ENCODE measurements at regions not wholly inside any gene's neighbourhood (a gene's known extent, or its start where the extent isn't known, plus 50 kb on each side); places are given as distances from the start of the nearest gene placed in this dataset.
"Not testable (repeated sequence)": the region's sequence is repeated elsewhere in the genome, so short reads cannot be mapped to it uniquely, and the experiment has no call there.

DNA sequence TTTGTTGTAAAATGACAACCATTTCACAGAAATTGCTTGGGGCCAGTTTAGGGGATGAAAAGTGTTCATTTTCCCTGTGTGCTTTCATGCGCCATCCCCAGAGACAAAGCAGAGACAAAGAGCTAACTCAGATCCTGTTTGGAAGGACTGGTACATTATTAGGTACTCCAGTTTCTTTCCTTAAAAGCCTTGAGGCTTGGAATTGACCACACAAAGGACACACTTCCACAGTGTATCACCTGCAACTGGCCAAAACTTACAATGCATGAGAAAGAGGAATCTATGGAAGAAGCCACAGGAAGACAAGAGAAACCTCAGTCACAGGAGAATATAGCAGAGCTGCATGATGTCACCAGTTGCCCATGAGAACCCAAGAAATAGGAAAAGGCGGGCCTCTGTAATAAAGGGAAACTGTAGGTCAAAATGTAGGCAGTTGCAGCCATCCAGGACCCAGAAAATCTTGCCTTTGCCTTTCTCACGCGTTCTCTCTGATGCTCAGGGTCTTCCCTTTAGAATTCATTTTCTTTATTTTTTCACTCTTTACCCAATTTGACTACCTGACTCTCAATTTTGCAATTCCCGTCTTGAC is 339.0 kb downstream of the RMST start:
- DNase-seq: no peak

DNA sequence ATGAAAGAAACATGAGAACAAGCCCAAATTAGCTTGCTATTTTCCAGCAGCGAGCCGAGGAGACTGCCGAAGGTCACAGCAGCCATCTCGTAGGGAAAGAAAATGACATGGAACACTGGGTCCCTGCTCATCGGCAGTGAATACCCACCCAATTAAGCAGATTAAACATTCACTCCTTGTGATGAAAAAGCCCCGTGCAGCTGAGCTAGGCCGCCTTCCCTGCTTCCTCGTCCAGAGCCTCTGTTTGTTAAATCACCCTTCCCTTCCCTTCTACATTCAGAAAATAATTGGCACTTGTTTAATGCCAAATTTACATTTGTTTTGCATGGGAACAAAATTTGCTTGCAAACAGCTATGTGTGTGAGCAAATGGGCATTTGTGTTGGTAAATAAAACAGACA is 342.5 kb downstream of the RMST start:
- no peak for DNase-seq

DNA sequence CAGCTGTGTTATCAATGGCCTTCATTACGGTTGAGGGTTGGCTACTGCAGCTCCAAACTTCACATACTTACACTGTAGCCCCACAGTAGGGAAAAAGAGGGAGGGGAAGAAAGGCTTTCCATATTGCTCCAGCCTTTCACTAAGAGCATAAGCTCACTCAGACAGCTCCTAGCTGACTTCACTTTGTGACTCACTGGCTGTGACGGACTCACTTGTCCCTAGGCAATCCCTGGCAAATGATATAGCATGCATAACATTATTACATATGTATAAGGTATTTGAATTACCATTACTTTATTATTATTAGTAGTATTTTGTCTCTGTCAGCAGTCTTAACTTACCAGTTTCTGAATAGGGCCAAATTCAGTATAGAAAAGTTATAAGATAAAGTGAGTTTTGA is 350.7 kb downstream of the RMST start:
- no peak for DNase-seq

DNA sequence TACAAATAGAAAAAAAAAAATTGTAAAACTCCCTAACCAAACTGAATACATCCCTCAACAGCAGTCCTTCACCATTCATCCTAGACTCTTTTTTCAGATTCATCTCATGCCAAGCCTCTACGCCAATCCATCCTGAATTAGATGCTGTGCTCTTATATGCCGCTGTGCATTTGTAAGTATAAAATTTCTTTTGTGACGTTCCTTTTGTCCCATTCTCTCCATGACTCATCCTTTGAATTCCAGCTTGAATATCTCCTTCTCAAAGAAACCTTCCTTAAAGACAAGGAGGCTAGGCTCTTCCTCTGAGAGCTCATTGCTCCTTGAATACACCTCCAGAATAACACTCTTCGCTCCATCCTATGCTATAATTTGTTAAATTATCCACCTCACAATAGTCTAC is 359.2 kb downstream of the RMST start:
- no peak for DNase-seq

DNA sequence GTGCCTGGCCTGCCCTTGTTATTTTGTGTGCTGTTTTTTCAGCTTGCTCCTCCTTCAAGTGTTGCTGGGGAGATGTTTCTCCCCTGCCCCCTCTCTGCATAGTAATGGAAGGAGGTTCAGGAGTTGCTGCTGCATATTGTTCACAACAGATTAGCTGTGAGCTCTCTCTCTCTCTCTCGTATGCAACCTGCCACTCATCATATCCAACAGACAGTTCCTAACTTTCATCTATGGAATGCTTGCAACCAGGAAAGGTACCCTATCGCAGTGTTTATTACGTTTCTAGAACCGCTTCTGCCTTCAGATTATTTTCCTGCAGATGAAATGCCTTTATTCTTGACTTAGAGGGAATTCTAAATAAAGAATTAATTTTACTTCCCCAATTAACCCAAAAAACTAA is 372.9 kb downstream of the RMST start:
- DNase-seq: no peak

DNA sequence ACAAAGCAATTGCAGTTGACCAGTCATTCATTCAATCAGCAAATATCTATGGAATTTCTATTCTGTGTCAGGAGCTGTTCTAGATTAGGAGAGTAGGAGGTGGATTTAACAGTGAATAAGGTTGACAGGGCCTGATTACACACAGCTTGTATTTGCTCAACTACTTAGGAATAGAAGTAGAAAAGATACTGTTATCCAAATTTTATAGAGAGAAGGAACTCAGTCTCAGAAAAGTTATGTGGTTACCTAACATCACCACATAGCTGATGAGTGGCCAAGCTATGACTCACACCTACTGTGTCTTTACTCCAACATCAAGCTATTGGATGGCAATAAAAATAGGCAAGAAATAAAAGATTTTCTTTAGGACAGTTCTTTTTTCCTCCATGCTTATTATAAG is 374.8 kb downstream of the RMST start:
- no peak for DNase-seq

DNA sequence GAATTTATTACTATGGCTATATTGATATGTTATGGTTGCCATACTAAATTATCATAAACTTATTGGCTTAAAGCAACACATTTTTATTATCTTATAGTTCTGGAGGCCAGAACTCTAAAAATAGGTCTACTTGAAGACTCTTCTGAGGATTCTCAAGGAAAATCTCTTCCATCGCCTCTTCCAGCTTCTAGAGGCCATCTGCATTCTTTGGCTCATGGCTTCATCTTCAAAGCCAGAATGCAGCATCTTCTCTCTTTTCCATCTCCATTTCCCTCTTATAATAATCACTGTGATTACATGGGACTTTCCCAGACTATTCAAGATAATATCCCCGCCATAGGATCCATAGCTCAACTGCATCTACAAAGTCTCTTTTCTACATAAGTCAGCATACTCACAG is 385.4 kb downstream of the RMST start:
- no peak for DNase-seq

DNA sequence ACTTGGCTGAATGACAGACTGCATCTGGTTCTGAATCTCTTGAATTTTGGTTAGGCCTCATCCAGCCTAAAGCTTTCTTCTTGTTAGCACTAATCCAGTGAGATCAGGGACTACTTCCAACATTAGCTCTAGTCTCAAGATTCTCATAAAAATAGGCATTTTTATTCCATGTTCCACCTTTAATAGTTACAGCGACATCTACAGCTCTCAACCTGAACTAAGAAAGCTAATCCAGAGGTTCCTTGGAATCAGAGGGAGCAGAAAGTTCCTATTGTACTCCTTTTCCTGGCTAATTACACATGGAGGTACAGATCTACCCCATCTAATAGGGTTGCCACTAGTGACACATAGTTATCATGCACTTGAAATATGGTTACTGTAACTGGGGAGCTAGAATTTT is 391.9 kb downstream of the RMST start:
- no peak for DNase-seq

DNA sequence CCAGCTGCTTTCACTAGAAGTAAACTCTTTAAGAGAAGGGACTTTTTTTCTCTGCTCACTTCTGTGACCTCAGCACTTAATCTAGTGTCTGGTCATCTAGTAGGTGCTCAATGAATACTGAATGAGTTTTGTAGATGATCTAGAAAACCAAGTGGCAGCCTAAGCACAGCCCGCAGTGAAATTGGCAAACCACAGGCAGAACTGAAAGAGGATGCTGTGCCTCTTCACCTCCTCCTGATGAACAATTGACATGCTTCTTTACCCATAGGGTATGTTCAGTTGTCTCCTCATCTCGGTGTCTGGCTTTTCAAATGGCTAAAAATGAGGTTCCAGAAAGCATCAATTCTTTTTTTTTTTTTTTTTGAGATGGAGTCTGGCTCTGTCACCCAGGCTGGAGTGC is 399.5 kb downstream of the RMST start:
- no peak for DNase-seq

DNA sequence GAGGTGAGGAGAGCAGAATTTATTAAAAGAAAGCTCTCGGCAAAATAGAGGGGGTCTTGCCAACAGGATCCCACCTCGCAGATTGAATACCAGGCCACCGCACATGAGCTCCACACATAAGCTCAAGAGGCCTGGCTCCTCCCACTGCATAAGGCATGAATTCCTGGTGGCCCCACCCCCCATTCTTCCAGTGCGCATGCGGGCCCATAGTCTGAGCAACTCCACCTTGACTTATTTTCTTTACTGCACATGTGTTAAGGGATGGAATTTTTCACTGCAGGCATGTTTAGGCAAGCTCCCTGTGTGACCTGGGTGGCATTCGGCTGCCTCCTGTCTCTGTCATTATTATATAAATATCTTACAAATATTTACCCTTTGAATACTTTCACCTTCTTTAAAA is 412.5 kb downstream of the RMST start:
- DNase-seq: no peak

DNA sequence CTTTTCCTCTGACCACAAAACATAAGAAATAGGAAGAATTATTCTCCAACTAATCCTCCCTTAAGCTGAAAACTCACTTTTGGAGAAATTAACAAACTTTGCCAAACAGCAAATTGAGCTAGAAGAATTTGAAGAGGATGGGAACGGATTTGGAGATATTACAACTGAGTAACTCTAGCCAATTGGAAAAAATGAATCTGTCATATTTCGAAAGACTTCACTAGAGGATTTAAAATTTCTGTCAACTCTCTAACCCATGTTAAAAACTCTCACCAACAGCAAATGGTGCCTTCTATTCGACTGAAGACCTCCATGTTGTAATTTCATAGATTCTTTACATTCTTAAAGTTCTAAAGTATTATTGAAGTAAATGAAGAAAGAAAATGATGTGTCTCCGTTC is 414.2 kb downstream of the RMST start:
- DNase-seq: no peak

DNA sequence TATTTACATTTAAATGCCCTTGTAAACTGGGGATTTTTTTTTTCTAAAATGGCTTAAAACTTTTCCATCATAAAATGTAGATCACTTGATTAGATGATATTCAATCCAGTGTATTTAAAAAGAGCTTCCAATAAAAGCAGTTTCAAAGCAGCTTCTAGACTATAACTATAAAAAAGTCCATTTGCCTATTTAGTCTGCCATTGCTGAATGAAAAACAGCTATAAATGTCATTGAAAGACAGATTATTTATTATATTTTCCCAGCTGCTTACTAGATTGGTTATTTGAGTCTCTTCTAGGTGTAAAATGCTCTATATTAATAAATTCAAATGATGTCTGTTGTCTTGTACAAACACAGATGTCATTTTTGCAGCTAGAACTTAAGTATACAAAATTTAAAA is 414.8 kb downstream of the RMST start:
- DNase-seq: no peak

DNA sequence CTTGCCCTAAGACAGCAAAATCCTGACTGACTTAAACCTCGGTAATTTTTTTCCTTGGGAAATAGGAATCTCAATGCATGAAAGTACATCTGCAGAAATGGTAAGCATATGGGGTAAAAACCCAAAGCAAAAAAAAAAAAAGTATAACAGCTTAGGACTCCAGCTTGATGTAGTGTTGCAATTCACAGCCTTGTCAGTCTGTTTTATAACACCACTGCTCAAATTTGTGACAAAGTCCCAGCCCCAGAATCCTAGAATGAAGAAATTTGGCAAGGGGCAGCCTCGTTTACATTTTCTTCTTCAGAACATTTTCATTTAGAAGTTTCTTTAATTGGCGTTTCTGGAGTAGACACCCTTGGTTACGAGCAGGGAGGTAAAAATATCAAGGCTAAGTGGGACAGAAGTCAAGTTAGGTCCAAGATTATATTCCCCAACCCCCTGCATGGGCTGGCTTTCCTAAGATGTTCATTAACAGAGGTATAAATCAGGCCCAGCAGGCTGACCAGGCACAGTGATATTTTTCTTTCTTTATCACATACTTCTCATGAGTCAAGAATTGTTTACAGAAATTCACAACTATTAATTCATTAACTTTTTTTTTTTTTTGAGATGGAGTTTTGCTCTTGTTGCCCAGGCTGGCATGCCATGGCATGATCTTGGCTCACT is 424.0 kb downstream of the RMST start:
- no peak for DNase-seq

DNA sequence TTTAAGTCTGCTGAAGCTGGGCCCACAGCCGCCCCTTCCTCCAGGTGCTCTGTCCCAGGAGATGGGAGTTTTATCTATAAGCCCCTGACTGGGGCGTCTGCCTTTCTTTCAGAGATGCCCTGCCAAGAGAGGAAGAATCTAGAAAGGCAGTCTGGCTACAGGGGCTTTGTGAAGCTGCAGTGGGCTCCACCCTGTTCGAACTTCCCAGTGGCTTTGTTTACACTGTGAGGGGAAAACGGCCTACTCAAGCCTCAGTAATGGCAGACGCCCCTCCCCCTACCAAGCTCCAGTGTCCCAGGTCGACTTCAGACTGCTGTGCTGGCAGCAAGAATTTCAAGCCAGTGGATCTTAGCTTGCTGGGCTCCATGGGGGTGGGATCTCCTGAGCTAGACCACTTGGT is 435.3 kb downstream of the RMST start:
- DNase-seq: not testable (repeated sequence)

DNA sequence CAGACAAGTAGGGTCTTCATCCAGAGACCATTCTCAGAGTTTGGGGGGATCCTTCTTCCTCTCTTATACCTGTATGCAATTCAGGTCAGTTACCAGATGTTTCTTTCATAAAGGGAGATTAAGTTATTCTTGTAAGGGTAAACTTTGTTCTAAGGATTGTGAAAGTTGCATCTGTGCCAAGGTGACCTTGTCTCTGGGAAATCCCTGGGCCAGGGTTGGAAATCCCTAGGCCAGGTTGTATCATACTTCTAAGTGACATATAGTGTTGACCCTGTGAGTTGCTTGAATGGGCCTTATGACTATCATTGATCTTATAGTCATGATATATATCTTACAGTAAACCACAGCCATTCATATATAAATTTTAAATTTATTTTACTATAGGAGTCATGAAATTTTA is 436.9 kb downstream of the RMST start:
- no peak for DNase-seq

DNA sequence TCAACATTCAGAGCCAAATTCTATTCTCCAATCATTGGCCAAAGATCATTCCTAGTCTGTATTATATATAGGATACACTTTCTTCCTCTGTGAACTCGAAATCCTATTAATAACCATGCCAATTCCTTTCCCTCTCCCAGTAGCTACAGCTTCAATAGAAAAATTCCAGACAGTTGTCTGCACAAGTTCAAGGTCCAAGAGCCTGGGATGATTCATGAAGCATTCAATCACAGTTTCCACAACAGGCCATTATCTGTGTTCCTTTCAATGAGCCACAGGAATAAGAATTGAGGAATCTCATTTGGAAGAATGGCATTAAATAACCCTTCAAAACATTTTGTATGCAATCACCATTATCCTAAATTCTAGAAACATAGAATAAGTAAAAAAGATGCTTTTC is 437.4 kb downstream of the RMST start:
- DNase-seq: no peak

DNA sequence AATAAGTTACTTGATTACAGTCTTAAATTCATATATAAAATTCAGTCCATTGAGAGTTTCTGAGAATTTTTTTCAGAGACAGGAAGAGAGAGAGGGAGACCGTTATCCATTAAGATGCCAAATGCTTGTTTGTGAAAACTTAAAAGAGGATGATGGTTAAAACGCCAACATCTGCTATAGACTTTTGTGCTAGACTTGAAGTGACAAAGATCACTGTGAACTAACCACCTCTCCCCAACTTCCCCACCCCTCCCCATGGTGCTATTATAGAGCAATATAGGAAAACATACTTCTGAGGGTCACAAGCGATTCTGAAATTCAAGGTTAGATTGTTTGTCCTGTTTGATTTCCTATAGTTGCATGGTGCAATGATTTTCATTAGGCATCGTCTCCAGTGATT is 440.8 kb downstream of the RMST start:
- DNase-seq: no peak

DNA sequence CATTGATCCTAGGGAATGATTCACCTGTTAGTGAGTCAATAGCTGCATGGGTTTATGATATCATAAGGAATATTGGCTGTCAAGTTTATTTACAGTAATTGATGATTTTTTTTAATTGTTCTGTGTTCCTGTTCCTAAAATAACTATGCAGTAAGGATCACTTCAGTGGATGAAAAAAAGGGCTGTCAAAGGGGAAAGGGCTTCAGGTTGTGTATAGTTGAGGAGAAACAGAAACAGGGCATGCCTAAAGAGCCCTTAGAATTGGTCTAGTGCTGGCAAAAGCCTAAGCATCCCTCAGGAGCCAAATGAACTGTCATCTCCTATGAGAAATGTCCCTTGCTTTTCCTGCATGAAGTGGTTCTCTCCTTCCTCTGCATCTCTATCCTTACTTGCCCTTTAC is 444.9 kb downstream of the RMST start:
- DNase-seq: no peak

DNA sequence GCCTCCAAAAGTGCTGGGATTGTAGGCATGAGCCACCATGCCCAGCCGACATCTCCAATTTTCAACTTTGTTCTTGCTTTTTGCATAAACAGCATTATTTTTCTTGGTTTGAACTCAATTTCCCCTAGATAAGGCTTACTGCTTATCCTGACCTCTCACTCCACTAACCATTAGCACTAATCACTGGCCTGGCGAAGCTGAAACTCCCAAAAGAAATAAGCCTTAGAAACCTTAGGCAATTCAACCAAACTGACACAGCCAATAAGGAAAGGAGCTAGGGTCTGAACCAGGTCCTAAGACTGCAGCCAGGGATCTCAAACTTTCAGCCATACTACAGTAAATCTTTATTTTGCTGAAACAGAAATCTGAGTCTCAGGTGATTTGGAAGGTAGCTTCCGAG is 448.0 kb downstream of the RMST start:
- no peak for DNase-seq

DNA sequence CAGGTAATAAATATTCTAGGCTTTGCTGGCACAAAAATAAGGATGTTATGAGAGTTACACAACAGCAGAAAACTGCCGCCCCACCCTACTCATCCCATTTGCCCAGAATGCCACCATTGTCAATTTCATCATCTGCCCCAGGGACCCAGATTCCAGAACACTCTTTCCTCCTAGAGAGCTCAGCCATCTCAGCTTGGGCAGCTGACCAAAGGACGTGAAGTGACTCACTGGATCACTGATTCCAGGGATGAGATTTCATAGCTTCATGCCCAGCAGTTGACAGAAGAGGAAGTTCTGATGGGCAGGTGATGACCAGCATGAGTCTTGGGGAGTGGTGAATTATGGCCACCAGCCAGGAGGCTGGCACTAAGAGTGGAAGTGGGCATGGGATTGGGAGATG is 450.3 kb downstream of the RMST start:
- DNase-seq: no peak

DNA sequence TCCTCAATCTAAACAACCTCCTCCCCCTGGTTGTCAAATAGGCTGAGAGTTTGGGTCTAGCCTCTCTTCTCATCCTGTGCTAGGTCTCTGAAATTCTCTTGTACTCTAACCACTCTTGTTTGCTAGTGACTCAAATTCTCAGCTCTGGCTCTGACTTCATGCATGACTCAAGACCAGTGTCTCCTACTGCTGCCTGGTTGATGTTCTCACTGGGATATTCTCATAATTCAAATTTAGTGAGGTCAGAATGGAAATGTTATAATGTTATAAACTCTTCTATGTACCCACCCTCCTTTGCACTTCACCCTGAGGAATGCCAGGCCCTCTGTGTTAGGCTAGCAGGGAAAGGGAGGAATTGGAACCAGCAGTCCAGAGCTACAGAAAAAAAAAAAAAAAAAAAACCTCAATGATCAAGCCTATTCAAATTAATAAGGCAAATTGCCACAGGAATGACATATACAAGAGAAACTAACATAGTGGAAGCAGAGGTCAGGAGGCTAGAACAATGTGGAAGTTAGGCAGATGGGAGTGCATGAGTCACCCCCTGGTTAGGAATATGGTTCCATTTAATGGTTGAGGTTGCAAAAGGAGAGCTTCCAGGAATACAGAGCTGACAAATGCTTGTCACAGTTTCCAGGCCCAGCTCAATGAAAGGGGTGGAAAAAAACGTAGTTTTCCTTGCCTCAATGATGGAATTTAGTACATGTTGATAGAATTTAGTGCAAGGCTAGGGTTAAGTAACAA is 459.5 kb downstream of the RMST start:
- DNase-seq: no peak

DNA sequence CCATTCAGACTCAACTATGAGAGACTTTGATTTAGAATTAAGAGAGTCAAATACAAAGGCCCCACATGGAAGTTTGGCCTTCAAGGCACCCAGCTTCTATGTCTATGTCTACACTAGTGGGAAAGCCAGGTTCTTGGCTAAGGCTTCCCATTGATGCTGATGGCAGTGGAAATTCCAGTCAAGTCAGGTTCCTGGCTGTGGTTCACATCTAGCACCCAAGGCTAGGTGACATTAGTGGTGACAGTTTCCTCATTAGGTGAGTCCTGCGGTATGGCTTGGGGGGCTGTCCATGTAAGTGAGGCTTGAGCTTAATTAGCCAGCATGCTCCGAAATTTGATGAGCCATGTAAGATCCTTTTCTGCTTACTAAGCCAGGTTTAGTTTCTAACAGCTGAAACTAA is 460.9 kb downstream of the RMST start:
- DNase-seq: no peak

DNA sequence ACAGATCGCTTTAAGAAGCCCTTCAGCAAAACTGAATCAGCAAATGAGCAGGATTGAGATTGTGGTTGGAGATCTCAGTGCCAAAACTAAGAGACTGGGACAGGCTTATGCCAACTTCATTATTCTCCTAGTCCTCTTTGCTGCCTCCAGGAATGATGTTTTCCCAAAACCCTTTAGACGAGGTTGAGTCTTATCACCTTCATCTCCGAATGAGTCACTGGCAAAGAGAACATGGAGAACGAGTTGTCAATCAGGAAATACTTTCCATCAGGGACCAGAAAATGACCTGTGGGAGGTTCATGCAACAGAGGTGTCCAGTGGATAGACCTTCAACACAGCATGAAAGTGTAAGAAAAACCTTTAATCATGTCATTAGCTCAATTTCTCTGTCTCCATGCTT is 461.5 kb downstream of the RMST start:
- no peak for DNase-seq

DNA sequence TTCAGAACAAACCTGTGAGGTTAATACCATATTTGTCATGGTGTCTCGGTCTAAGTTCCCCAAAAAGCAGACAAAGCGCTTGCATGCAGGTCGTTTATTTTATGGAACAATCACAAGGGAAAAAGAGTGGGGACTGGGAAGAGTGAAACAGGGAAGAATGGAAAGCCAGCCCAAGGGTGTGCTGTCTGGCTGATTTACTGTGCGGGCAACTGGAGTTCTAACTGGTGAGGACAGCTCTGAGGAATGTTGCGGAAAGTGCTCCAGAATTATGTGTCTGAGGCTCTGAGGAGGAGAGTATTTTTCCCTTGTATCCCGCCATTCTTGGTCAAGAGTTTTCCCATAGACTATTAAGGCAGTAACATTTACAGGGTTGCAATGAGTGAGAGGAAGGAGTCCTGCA is 465.4 kb downstream of the RMST start:
- DNase-seq: no peak

DNA sequence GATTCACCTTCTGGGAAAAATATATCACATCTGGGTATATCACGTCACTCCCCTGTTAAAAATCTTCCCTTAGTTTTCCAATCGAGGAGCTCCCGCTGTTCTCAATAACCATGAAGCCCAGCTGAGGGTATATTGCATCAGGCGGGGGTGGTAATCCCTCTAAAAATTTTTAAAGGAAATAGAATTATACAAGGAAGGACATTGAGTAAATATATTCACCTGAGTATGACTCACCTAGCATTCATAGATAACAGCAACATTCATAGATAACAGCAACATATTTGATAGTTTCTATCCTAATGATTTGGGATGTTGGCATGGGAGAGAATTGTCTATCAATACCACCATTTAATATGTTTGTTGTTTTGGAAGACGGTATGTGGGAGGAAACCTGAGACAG is 473.6 kb downstream of the RMST start:
- no peak for DNase-seq
